A673 (cell line): ENCODE measurements at regions not wholly inside any gene's neighbourhood (a gene's known extent, or its start where the extent isn't known, plus 50 kb on each side); places are given as distances from the start of the nearest gene placed in this dataset.

Experiments used
- BruUV-seq: library from RNA; stranded (reverse); fragments of 400-500 nt; replicated peaks from 2 replicates; lab custom pipeline; 2021; lab: Mats Ljungman, UMichigan
- CTCF ChIA-PET: fragments of 300-600 bp; sonication (Branson Sonifier 250); formaldehyde crosslinking; loops from one replicate; lab custom pipeline; 2022; ENCODE audit warnings: antibody characterized with exemption; lab: Charles Lee
- POLR2A ChIA-PET: fragments of 300-600 bp; sonication (Branson Sonifier 250); formaldehyde crosslinking; loops from one replicate; lab custom pipeline; 2022; ENCODE audit warnings: antibody characterized with exemption; ENCODE audit not compliant: low non-redundant PET; lab: Charles Lee
- DNase-seq: peaks from one replicate; pipeline ENCODE4 v3.0.0-alpha.2; 2015; ENCODE audit warnings: low spot score
- H3K27ac ChIP-seq: fragments of 200-600 bp; sonication (generic); 2 replicates; pipeline ENCODE4 v1.5.1; 2016; ENCODE audit warnings: mixed run types, low read depth, mild to moderate bottlenecking, mixed read lengths, antibody characterized with exemption, low read length; ENCODE audit not compliant: poor library complexity, severe bottlenecking
- H3K27me3 ChIP-seq: fragments of 200-600 bp; sonication (generic); replicated peaks from 2 replicates; pipeline ENCODE4 v1.6.1; 2017; ENCODE audit warnings: mixed run types, low read depth, mild to moderate bottlenecking, mixed read lengths, antibody characterized with exemption, low read length; ENCODE audit not compliant: insufficient read depth, poor library complexity
- H3K36me3 ChIP-seq: fragments of 200-600 bp; sonication (generic); 2 replicates; pipeline ENCODE4 v1.6.1; 2016; ENCODE audit warnings: mixed run types, mild to moderate bottlenecking, mixed read lengths, antibody characterized with exemption, low read length; ENCODE audit not compliant: insufficient read depth, poor library complexity, severe bottlenecking
- H3K4me1 ChIP-seq: fragments of 200-600 bp; sonication (generic); 2 replicates; pipeline ENCODE4 v1.6.1; 2017; ENCODE audit warnings: mixed run types, mild to moderate bottlenecking, mixed read lengths, antibody characterized with exemption, low read length; ENCODE audit not compliant: insufficient read depth, poor library complexity, severe bottlenecking
- H3K4me3 ChIP-seq: fragments of 200-600 bp; sonication (generic); 2 replicates; pipeline ENCODE4 v1.5.1; 2016; ENCODE audit warnings: low read depth, mixed run types, mild to moderate bottlenecking, mixed read lengths, low read length; ENCODE audit not compliant: poor library complexity, severe bottlenecking
- H3K9me3 ChIP-seq: fragments of 200-600 bp; sonication (generic); 2 replicates; pipeline ENCODE4 v1.6.1; 2016; ENCODE audit warnings: mixed run types, low read depth, mild to moderate bottlenecking, mixed read lengths, antibody characterized with exemption, low read length; ENCODE audit not compliant: poor library complexity, severe bottlenecking
- EZH2 ChIP-seq: fragments of 200-600 bp; sonication (generic); IDR thresholded peaks from 2 replicates; pipeline ENCODE4 v1.6.1; 2017; ENCODE audit warnings: borderline replicate concordance, low read depth, mild to moderate bottlenecking, mixed read lengths, antibody characterized with exemption, low read length; ENCODE audit not compliant: poor library complexity, severe bottlenecking
- intact Hi-C: fragments of 100-400 bp; cut with micrococcal nuclease; formaldehyde crosslinking; loops from one replicate; pipeline ENCODE4 v1.10.0; 2022; ENCODE audit not compliant: unreplicated experiment
- TF ChIP-seq, protein P1 (sequence below): fragments of 300-800, 200-600 bp; sonication (generic); conservative IDR thresholded peaks from 2 replicates; pipeline ENCODE4 v1.5.1; 2017; ENCODE audit warnings: low read depth, mild to moderate bottlenecking, antibody characterized with exemption, low read length, moderate library complexity, mixed read lengths

DNA sequence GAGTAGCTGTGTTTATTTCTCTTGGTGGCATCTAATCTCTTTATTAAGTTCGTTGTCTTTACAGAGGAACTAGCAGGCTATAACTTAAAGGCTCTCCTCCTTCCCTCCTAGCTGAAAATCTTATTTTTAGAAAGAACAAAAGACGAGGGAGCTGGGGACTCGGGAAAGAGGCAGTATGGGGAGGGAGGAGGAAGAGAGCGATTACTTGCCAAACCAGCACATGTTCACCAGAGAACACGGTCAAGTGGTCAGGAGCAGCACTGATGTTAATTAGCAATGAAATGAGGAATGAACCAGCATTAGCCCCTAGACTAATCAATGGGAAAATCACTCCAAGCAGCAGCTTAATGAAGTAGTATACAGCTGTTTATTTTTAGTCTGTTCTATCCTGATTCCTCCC is 171.3 kb upstream of the ESRRG start:
- Histone ChIP-seq H3K27me3 (peaks cover 22% of the 10 kb centered on the region), H3K4me1 (no peaks in the 10 kb centered on the region), H3K27ac (no peak overlapping the region), H3K9me3 (no peaks in the 10 kb centered on the region), H3K36me3 (no peaks in the 10 kb centered on the region), H3K4me3 (no peak overlapping the region)
- no peak for DNase-seq
- ChIA-PET POLR2A (no interaction called here), CTCF (no interaction called here)
- BruUV-seq: no TSS peak
- no peak for TF ChIP-seq EZH2
- TF ChIP-seq, protein P1, sequence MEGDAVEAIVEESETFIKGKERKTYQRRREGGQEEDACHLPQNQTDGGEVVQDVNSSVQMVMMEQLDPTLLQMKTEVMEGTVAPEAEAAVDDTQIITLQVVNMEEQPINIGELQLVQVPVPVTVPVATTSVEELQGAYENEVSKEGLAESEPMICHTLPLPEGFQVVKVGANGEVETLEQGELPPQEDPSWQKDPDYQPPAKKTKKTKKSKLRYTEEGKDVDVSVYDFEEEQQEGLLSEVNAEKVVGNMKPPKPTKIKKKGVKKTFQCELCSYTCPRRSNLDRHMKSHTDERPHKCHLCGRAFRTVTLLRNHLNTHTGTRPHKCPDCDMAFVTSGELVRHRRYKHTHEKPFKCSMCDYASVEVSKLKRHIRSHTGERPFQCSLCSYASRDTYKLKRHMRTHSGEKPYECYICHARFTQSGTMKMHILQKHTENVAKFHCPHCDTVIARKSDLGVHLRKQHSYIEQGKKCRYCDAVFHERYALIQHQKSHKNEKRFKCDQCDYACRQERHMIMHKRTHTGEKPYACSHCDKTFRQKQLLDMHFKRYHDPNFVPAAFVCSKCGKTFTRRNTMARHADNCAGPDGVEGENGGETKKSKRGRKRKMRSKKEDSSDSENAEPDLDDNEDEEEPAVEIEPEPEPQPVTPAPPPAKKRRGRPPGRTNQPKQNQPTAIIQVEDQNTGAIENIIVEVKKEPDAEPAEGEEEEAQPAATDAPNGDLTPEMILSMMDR: no peak
- intact Hi-C loops: no loop called here

DNA sequence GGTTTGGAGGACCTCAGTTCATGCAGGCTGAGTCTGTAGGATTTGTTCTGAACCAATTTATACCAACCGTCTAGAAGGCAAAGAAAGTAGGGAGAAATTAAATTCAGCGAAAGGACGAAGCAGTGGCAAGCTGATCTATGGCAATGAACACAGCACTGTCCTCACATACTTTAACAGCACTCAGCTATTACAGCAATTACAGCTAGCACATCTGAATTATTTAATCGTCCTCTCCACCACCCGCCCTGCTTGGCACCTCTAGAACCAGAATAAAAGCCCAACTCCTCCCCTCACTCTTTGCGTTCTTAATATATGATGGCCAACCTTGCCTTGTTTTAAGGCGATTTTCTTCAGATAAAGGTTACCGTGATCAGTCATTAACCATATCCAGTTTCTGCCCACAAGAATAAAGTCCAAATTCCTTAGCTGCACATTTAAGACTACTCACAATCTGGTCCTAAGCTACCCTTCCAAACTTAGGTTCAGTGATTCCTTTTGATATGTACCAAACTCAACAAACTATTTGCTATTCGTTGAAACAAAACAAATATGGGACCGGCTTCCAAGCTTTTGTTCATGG is 169.4 kb upstream of the ESRRG start:
- TF ChIP-seq, protein P1: no peak
- TF ChIP-seq EZH2: no peak
- Histone ChIP-seq H3K4me3 (no peak overlapping the region), H3K9me3 (no peaks in the 10 kb centered on the region), H3K4me1 (no peaks in the 10 kb centered on the region), H3K36me3 (no peaks in the 10 kb centered on the region), H3K27ac (no peak overlapping the region), H3K27me3 (peaks cover 37% of the 10 kb centered on the region)
- ChIA-PET POLR2A (no interaction called here), CTCF (no interaction called here)
- no TSS peak for BruUV-seq
- intact Hi-C loops: no loop called here
- no peak for DNase-seq

DNA sequence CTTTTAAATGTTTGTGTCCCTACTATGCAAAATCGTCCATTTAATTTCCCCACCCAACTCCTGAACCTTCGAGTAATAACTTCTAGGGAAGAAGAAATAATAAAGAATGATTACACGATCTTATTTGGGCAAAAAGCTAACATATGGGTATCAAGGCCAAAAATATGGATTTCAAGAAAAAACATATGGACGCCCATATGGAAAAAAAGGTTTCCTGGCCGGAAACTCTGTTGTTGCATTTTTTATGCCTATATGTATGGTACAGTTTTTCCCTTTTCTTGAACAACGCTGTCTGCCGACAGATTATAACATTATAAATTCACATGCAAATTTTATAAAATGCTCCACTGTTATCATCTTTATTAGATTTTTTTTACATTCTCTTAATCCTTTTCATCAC is 167.6 kb upstream of the ESRRG start:
- no peak for TF ChIP-seq EZH2
- TF ChIP-seq, protein P1: no peak

More for the DNA sequence above, 167.6 kb upstream of the ESRRG start:
- BruUV-seq: no TSS peak
- intact Hi-C loops: no loop called here
- H3K27ac ChIP-seq: no peak overlapping the region
- POLR2A ChIA-PET: no interaction called here
- no peak overlapping the region for H3K4me3 ChIP-seq
- CTCF ChIA-PET: no interaction called here
- DNase-seq: no peak
- H3K36me3 ChIP-seq: no peaks in the 10 kb centered on the region
- H3K4me1 ChIP-seq: no peaks in the 10 kb centered on the region
- H3K27me3 ChIP-seq: peaks cover 39% of the 10 kb centered on the region
- H3K9me3 ChIP-seq: no peaks in the 10 kb centered on the region
